Liver (tissue), 7 donors: ENCODE measurements at regions not wholly inside any gene's neighbourhood (a gene's known extent, or its start where the extent isn't known, plus 50 kb on each side); places are given as distances from the start of the nearest gene placed in this dataset.

Source experiments
- DNase-seq: peaks from one replicate; pipeline ENCODE4 v3.0.0-alpha.2; 2017; ENCODE audit warnings: low spot score
- H3K27ac ChIP-seq, 2 donors: one replicate each; pipeline ENCODE4 v1.7.0; 2013; ENCODE audit warnings: inconsistent platforms in 2 of 2, low read length in 2 of 2, control low read depth in 1 of 2, low read depth in 1 of 2, mild to moderate bottlenecking in 1 of 2
- H3K27me3 ChIP-seq, 4 donors: one replicate each; pipeline versions ENCODE4 v1.6.1 to v1.7.0; 2013; ENCODE audit warnings: low read length in 3 of 4, inconsistent platforms in 1 of 4, mild to moderate bottlenecking in 1 of 4, moderate library complexity in 1 of 4; ENCODE audit not compliant: control insufficient read depth in 4 of 4, insufficient read depth in 4 of 4
- H3K36me3 ChIP-seq, 4 donors: one replicate each; pipeline versions ENCODE4 v1.6.1 to v1.7.0; 2013; ENCODE audit warnings: low read length in 3 of 4, mild to moderate bottlenecking in 3 of 4, low read depth in 1 of 4, moderate library complexity in 1 of 4; ENCODE audit not compliant: control insufficient read depth in 4 of 4, insufficient read depth in 3 of 4
- H3K4me1 ChIP-seq, 4 donors: one replicate each; pipeline versions ENCODE4 v1.6.1 to v1.7.0; 2013; ENCODE audit warnings: low read length in 3 of 4, mild to moderate bottlenecking in 3 of 4, moderate library complexity in 1 of 4; ENCODE audit not compliant: control insufficient read depth in 4 of 4, insufficient read depth in 4 of 4
- H3K4me3 ChIP-seq, 3 donors: one replicate each; pipeline versions ENCODE4 v1.6.1 to v1.7.0; 2013; ENCODE audit warnings: low read length in 3 of 3, control low read depth in 1 of 3, low read depth in 1 of 3, mild to moderate bottlenecking in 1 of 3
- H3K9ac ChIP-seq, 2 donors: one replicate each; pipeline ENCODE4 v1.7.0; 2013; ENCODE audit warnings: low read length in 2 of 2, mild to moderate bottlenecking in 2 of 2, moderate library complexity in 2 of 2, control low read depth in 1 of 2, low read depth in 1 of 2
- H3K9me3 ChIP-seq, 4 donors: one replicate each; pipeline versions ENCODE4 v1.6.1 to v1.7.0; 2013; ENCODE audit warnings: low read length in 3 of 4; ENCODE audit not compliant: control insufficient read depth in 4 of 4
- ATF3 ChIP-seq: IDR thresholded peaks from 2 replicates; pipeline ENCODE4 v1.6.1; 2016; ENCODE audit warnings: antibody characterized with exemption
- EGR1 ChIP-seq, 2 donors: IDR thresholded peaks; 2 replicates each; pipeline ENCODE4 v1.6.1; 2016 to 2018; ENCODE audit warnings: antibody characterized with exemption in 2 of 2, low read depth in 2 of 2
- FOXA1 ChIP-seq: IDR thresholded peaks from 2 replicates; pipeline ENCODE4 v1.6.1; 2016; ENCODE audit warnings: antibody characterized with exemption
- FOXA2 ChIP-seq: IDR thresholded peaks from 2 replicates; pipeline ENCODE4 v1.6.1; 2016; ENCODE audit warnings: antibody characterized with exemption
- GABPA ChIP-seq, 2 donors: IDR thresholded peaks in 1 of 2; conservative IDR thresholded peaks in 1 of 2; 2 replicates each; pipeline ENCODE4 v1.6.1; 2016; ENCODE audit warnings: antibody characterized with exemption in 2 of 2, mild to moderate bottlenecking in 1 of 2, moderate library complexity in 1 of 2
- HNF4G ChIP-seq: IDR thresholded peaks from 2 replicates; pipeline ENCODE4 v1.6.1; 2016; ENCODE audit warnings: antibody characterized with exemption
- JUND ChIP-seq, 2 donors: IDR thresholded peaks; 2 replicates each; pipeline ENCODE4 v1.6.1; 2016; ENCODE audit warnings: antibody characterized with exemption in 2 of 2
- NR2F2 ChIP-seq: IDR thresholded peaks from 2 replicates; pipeline ENCODE4 v1.6.1; 2016; ENCODE audit warnings: antibody characterized with exemption
- REST ChIP-seq: IDR thresholded peaks from 2 replicates; pipeline ENCODE4 v1.6.1; 2016; ENCODE audit warnings: antibody characterized with exemption, mild to moderate bottlenecking
- RXRA ChIP-seq, 2 donors: IDR thresholded peaks; 2 replicates each; pipeline ENCODE4 v1.6.1; 2017 to 2018; ENCODE audit warnings: antibody characterized with exemption in 2 of 2, mild to moderate bottlenecking in 1 of 2
- SP1 ChIP-seq: IDR thresholded peaks from 2 replicates; pipeline ENCODE4 v1.6.1; 2018; ENCODE audit warnings: antibody characterized with exemption, mild to moderate bottlenecking
- TAF1 ChIP-seq: conservative IDR thresholded peaks from 2 replicates; pipeline ENCODE4 v1.6.1; 2016; ENCODE audit warnings: antibody characterized with exemption, mild to moderate bottlenecking
- ZBTB33 ChIP-seq: IDR thresholded peaks from 2 replicates; pipeline ENCODE4 v1.6.1; 2016; ENCODE audit warnings: antibody characterized with exemption
- WGBS: extraction: QIAGEN DNeasy Blood & Tissue Kit; methylation state at CpG from one replicate; pipeline ENCODE4 v1.1.7; 2013; 5-methylcytosine and 5-hydroxymethylcytosine counted together
- donor health status: healthy.
- donor health status: healthy.
- donor health status: healthy.
- donor health status: healthy.

GRCh38 chr9:2345013-2345412 is 276.6 kb upstream of the VLDLR start:
- Histone ChIP-seq H3K36me3 (no peaks in the 10 kb centered on the region), H3K9me3 (no peaks in the 10 kb centered on the region), H3K27ac (no peak overlapping the region), H3K27me3 (no peaks in the 10 kb centered on the region), H3K9ac (no peak overlapping the region), H3K4me1 (no peaks in the 10 kb centered on the region), H3K4me3 (no peak overlapping the region)
- TF ChIP-seq REST (no peak), TAF1 (no peak), ZBTB33 (no peak), JUND (IDR thresholded peaks at IDR 0.05) (no peak), FOXA1 (no peak), GABPA (IDR thresholded peaks at IDR 0.05 in 1 of 2, conservative IDR thresholded peaks at IDR 0.05 in 1 of 2) (no peak), HNF4G (no peak), ATF3 (no peak)
- DNase-seq = no peak
- 81% methylated on average over 4 of the region's 4 CpGs for WGBS

- no peak overlapping the region for H3K4me3 ChIP-seq
- no peaks in the 10 kb centered on the region for H3K4me1 ChIP-seq
- no peak overlapping the region for H3K27ac ChIP-seq
- no peak for TF ChIP-seq FOXA2
- TF ChIP-seq RXRA (IDR thresholded peaks at IDR 0.05) = no peak
- no peak for TF ChIP-seq SP1
- TF ChIP-seq ZBTB33 = no peak
- TF ChIP-seq GABPA (IDR thresholded peaks at IDR 0.05 in 1 of 2, conservative IDR thresholded peaks at IDR 0.05 in 1 of 2) = no peak
- TF ChIP-seq ATF3 = no peak
- TF ChIP-seq HNF4G = no peak
- no peak for TF ChIP-seq EGR1 (IDR thresholded peaks at IDR 0.05; ENCODE audit: low read depth in 2 of 2)
- no peak for TF ChIP-seq TAF1
- no peak for TF ChIP-seq REST
- TF ChIP-seq NR2F2 = no peak
- no peaks in the 10 kb centered on the region for H3K9me3 ChIP-seq
- WGBS = 88% methylated on average over 2 of the region's 2 CpGs
- no peaks in the 10 kb centered on the region for H3K27me3 ChIP-seq
- H3K9ac ChIP-seq = no peak overlapping the region
- no peaks in the 10 kb centered on the region for H3K36me3 ChIP-seq
- DNase-seq = no peak
Observed at GRCh38 chr9:2346277-2346913, 275.2 kb upstream of the VLDLR start.
